Central memory CD8-positive, alpha-beta T cell (primary cell): ENCODE measurements at regions not wholly inside any gene's neighbourhood (a gene's known extent, or its start where the extent isn't known, plus 50 kb on each side); places are given as distances from the start of the nearest gene placed in this dataset.

ENCODE experiments used
- ATAC-seq: fragments of 150-1000 bp; cut with Tn5 transposase; replicated peaks from 2 replicates; pipeline ENCODE4 v1.10.0; 2022; ENCODE audit warnings: mild to moderate bottlenecking, moderate FRiP score, moderate number of reproducible peaks; ENCODE audit not compliant: poor library complexity, severe bottlenecking; ENCODE audit errors: extremely low read depth
- DNase-seq, 2 donors: peaks; one replicate each; pipeline ENCODE4 v3.0.0; 2021; ENCODE audit warnings: low spot score in 2 of 2
- H3K27ac Mint-ChIP-seq: one replicate; pipeline ENCODE4 v1.8.0; 2022; ENCODE audit warnings: low read depth, mild to moderate bottlenecking, moderate library complexity, mixed read lengths
- H3K27me3 Mint-ChIP-seq: one replicate; pipeline ENCODE4 v1.8.0; 2022; ENCODE audit warnings: mixed read lengths
- H3K36me3 Mint-ChIP-seq: one replicate; pipeline ENCODE4 v1.8.0; 2022; ENCODE audit warnings: mild to moderate bottlenecking, moderate library complexity, mixed read lengths; ENCODE audit not compliant: insufficient read depth
- H3K4me1 Mint-ChIP-seq: one replicate; pipeline ENCODE4 v1.8.0; 2022; ENCODE audit warnings: mixed read lengths
- H3K4me3 Mint-ChIP-seq: one replicate; pipeline ENCODE4 v1.8.0; 2022; ENCODE audit warnings: mild to moderate bottlenecking, moderate library complexity, mixed read lengths
- H3K9me3 Mint-ChIP-seq: one replicate; pipeline ENCODE4 v1.8.0; 2022; ENCODE audit warnings: mixed read lengths

GRCh38 chr3:132228923-132229322 is 88.3 kb upstream of the ACP3 start:
- no peak for ATAC-seq

DNA sequence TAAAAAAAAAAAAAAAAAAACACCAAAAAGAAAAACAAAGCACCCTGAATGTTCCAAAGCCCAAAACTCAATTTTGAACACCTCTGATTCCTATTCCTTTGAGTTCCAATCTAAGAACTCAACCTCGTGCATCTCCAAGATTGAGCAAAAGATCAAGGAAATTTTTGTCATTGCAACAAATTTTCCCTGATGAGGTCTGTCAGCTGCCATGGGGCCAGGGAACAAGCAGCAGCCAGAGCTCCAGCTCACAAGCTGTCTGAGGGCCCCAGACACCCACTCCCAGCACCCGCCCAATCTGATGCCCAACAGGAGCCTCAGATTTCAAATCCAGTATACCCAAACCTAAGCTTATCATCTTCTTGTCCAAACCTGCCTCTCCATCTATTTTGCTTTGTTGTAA is 87.6 kb upstream of the ACP3 start:
- DNase-seq (no peak), ATAC-seq (no peak)
- no peaks in the 10 kb centered on the region for H3K4me1 Mint-ChIP-seq
- H3K27ac Mint-ChIP-seq: no peak overlapping the region
- no peaks in the 10 kb centered on the region for H3K36me3 Mint-ChIP-seq
- H3K27me3 Mint-ChIP-seq: peaks cover 26% of the 10 kb centered on the region
- no peak overlapping the region for H3K4me3 Mint-ChIP-seq
- H3K9me3 Mint-ChIP-seq: no peaks in the 10 kb centered on the region

More at GRCh38 chr3:132228923-132229322, 88.3 kb upstream of the ACP3 start:
- Mint-ChIP-seq H3K4me1 (no peaks in the 10 kb centered on the region), H3K4me3 (no peak overlapping the region), H3K9me3 (no peaks in the 10 kb centered on the region), H3K36me3 (no peaks in the 10 kb centered on the region), H3K27ac (no peak overlapping the region), H3K27me3 (peaks cover 26% of the 10 kb centered on the region)
- no peak for DNase-seq

DNA sequence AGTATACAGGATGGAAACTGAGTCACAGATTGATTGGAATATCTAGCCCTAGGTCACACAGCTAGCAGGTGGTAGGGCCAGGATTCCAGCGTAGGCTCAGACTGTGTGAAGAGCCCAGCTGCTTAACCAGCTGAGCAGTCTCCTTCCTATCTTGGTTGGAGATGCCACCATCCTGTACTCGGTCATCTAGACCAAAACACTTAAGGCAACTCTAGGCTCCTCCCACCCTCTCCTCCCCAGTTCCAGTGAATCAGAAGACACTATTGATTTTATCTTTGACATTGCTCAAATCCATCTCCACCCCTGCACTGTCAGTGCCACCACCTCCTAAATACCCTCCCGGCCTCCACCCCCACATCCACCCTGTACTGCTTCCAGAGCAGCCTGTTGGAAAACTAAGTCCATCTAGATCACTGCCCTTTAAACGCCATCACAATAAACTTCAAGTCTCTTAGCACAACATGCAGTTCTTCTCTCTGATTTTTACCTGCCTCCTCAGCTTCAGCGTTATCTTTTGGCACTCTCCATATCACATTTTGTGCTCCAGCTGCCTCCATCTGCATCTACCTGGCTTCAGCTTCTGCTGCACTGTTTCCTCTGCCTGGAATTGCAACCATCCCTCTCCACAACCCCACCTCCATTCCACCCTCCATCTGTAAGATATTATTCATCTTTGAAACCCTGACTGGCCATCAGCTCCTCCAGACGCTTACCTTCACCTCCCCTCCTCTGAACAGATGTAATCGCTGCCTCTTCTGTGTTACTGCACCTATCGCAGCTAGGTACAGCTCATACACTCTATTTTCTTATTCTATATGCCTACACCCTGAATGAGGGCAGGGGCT is 86.8 kb upstream of the ACP3 start:
- no peak overlapping the region for H3K27ac Mint-ChIP-seq
- no peak overlapping the region for H3K4me3 Mint-ChIP-seq
- H3K36me3 Mint-ChIP-seq: no peaks in the 10 kb centered on the region
- H3K4me1 Mint-ChIP-seq: no peaks in the 10 kb centered on the region
- ATAC-seq (no peak), DNase-seq (no peak)
- peaks cover 26% of the 10 kb centered on the region for H3K27me3 Mint-ChIP-seq
- H3K9me3 Mint-ChIP-seq: no peaks in the 10 kb centered on the region

- no peak overlapping the region for H3K27ac Mint-ChIP-seq
- no peaks in the 10 kb centered on the region for H3K9me3 Mint-ChIP-seq
- H3K4me1 Mint-ChIP-seq: no peaks in the 10 kb centered on the region
- H3K36me3 Mint-ChIP-seq: no peaks in the 10 kb centered on the region
- ATAC-seq (no peak), DNase-seq (no peak)
- peaks cover 25% of the 10 kb centered on the region for H3K27me3 Mint-ChIP-seq
- no peak overlapping the region for H3K4me3 Mint-ChIP-seq
Observed at GRCh38 chr3:132231633-132232032, 85.6 kb upstream of the ACP3 start.

- no peak for ATAC-seq
- peaks cover 19% of the 10 kb centered on the region for H3K27me3 Mint-ChIP-seq
- no peaks in the 10 kb centered on the region for H3K9me3 Mint-ChIP-seq
- H3K27ac Mint-ChIP-seq: no peak overlapping the region
- H3K36me3 Mint-ChIP-seq: no peaks in the 10 kb centered on the region
- H3K4me1 Mint-ChIP-seq: no peaks in the 10 kb centered on the region
- no peak overlapping the region for H3K4me3 Mint-ChIP-seq
- DNase-seq: no peak
Observed at GRCh38 chr3:132232231-132232792, 84.9 kb upstream of the ACP3 start.

GRCh38 chr3:132236701-132237651 is 80.2 kb upstream of the ACP3 start:
- no peak overlapping the region for H3K27ac Mint-ChIP-seq
- H3K4me3 Mint-ChIP-seq: no peak overlapping the region
- peaks cover 38% of the 10 kb centered on the region for H3K27me3 Mint-ChIP-seq
- H3K9me3 Mint-ChIP-seq: no peaks in the 10 kb centered on the region
- H3K4me1 Mint-ChIP-seq: no peaks in the 10 kb centered on the region
- no peaks in the 10 kb centered on the region for H3K36me3 Mint-ChIP-seq
- DNase-seq (no peak), ATAC-seq (no peak)

DNA sequence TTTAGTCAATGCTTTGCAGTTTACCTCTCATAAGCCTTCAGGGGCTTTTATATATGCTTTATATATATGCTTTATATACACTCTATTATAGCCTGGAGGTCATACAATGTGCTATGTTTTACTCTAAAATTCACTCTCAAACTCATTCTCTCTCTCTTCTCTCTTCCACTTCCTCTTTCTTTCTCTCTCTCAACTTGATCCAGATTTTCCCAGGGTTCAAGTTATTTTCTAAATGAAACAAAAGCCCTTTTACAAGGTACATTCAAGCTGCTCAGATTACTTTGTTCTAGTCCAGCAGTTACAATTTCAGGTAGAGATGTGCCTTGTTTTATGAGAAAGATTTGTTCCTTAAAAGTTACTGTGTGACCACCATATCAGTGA is 79.6 kb upstream of the ACP3 start:
- Mint-ChIP-seq H3K36me3 (no peaks in the 10 kb centered on the region), H3K4me3 (no peak overlapping the region), H3K27me3 (peaks cover 44% of the 10 kb centered on the region), H3K4me1 (no peaks in the 10 kb centered on the region), H3K27ac (no peak overlapping the region), H3K9me3 (no peaks in the 10 kb centered on the region)
- no peak for ATAC-seq
- DNase-seq: no peak

GRCh38 chr3:132239587-132239986 is 77.6 kb upstream of the ACP3 start:
- ATAC-seq (no peak), DNase-seq (no peak)
- no peak overlapping the region for H3K4me3 Mint-ChIP-seq
- no peaks in the 10 kb centered on the region for H3K36me3 Mint-ChIP-seq
- H3K27ac Mint-ChIP-seq: no peak overlapping the region
- peaks cover 45% of the 10 kb centered on the region for H3K27me3 Mint-ChIP-seq
- H3K9me3 Mint-ChIP-seq: no peaks in the 10 kb centered on the region
- no peaks in the 10 kb centered on the region for H3K4me1 Mint-ChIP-seq

DNA sequence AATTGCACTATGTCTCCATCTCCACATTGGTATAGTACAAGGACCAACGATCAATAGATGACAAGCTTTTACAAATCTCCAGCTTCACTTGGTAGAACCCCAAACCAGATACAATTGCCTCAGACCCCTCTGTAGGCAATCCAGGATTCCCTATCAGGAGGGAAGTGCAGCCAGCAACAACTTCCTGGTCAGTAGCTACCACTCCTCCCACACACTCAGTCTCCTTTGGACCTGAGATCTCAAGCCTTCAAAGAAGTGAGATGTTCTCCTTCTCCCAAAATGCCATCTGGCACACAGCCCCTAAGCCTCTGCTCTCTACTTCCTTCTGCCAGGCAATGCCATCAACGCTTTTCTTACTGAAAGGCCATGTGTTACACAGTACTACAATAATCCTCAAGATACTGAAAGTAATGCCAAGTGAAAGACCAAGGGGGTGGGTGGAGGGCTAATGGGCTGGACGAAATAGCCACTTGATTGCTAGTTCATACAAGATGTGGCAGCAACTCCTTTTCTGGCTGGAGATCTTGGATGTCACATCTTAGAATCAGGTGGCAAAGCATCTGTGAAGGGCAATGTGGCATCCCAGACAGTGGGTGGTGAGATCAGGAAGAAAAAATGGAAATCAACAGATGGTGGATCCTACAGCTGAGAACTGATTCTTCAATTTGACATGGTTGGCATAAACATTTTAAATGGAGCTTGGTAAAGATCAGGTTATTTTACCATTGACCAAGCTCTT is 75.3 kb upstream of the ACP3 start:
- H3K27me3 Mint-ChIP-seq: peaks cover 57% of the 10 kb centered on the region
- H3K36me3 Mint-ChIP-seq: no peaks in the 10 kb centered on the region
- no peak for ATAC-seq
- H3K4me1 Mint-ChIP-seq: no peaks in the 10 kb centered on the region
- H3K9me3 Mint-ChIP-seq: no peaks in the 10 kb centered on the region
- H3K4me3 Mint-ChIP-seq: no peak overlapping the region
- H3K27ac Mint-ChIP-seq: no peak overlapping the region
- no peak for DNase-seq

GRCh38 chr3:132242790-132243189 is 74.4 kb upstream of the ACP3 start:
- H3K27me3 Mint-ChIP-seq: peaks cover 60% of the 10 kb centered on the region
- no peak overlapping the region for H3K4me3 Mint-ChIP-seq
- H3K36me3 Mint-ChIP-seq: no peaks in the 10 kb centered on the region
- H3K27ac Mint-ChIP-seq: no peak overlapping the region
- DNase-seq: no peak
- no peaks in the 10 kb centered on the region for H3K9me3 Mint-ChIP-seq
- no peak for ATAC-seq
- H3K4me1 Mint-ChIP-seq: no peaks in the 10 kb centered on the region

DNA sequence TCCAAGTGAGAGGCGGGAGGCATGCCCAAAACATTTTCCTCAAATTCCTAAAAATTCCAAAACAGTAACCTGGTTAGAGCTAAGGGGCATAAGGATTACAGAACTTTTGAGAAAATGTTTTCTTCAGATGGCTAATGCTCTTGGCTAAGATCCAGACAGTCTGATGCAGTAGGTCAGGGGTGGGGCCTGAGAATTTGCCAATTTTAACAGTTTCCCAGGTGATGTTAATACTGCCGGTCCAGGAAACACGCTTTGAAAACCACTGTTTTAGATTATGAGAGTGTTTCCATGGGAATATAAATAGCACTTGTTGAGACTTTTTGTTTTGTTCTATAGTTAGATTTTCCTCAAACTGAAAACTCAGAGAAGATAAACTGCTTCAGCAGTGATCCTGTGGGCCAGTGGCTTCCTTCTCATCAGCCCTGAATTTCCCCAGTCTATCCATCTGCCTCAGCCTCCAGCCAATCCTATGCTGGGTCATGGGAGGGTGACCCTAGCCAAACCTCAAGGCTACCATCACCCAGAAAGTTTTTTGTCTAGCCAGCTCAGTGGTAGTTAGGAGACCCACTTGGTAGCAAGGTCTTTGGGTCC is 71.6 kb upstream of the ACP3 start:
- H3K36me3 Mint-ChIP-seq: no peaks in the 10 kb centered on the region
- peaks cover 43% of the 10 kb centered on the region for H3K27me3 Mint-ChIP-seq
- H3K9me3 Mint-ChIP-seq: no peaks in the 10 kb centered on the region
- no peak overlapping the region for H3K27ac Mint-ChIP-seq
- no peak overlapping the region for H3K4me3 Mint-ChIP-seq
- ATAC-seq: no peak
- H3K4me1 Mint-ChIP-seq: no peaks in the 10 kb centered on the region
- no peak for DNase-seq

DNA sequence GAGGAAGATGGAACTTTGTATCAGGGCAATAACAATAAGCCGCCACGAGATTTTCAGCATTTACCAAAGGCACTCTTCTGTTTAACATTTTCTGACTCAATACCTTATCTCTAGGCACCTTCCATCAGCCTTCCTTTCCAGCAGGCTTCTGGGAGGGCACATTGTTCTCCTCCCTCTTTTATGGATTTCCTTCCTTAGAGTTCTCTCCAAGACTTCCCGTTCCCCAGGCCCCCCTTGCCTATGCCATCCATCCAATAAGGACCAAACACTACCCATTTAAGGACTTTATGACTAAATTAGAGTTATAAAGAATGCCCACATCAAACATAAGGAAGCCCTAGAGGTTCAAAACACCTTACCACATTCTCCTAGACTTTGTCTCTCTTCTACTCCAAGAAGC is 71.0 kb upstream of the ACP3 start:
- DNase-seq (no peak), ATAC-seq (no peak)
- H3K27me3 Mint-ChIP-seq: peaks cover 38% of the 10 kb centered on the region
- no peak overlapping the region for H3K27ac Mint-ChIP-seq
- H3K9me3 Mint-ChIP-seq: no peaks in the 10 kb centered on the region
- no peaks in the 10 kb centered on the region for H3K36me3 Mint-ChIP-seq
- no peaks in the 10 kb centered on the region for H3K4me1 Mint-ChIP-seq
- H3K4me3 Mint-ChIP-seq: no peak overlapping the region
